ENCODE measurements at regions not wholly inside any gene's neighbourhood (a gene's known extent, or its start where the extent isn't known, plus 50 kb on each side); places are given as distances from the start of the nearest gene placed in this dataset.
A peak's percentile ranks its signal among the peaks of the same experiment; 100 is the strongest.

DNA sequence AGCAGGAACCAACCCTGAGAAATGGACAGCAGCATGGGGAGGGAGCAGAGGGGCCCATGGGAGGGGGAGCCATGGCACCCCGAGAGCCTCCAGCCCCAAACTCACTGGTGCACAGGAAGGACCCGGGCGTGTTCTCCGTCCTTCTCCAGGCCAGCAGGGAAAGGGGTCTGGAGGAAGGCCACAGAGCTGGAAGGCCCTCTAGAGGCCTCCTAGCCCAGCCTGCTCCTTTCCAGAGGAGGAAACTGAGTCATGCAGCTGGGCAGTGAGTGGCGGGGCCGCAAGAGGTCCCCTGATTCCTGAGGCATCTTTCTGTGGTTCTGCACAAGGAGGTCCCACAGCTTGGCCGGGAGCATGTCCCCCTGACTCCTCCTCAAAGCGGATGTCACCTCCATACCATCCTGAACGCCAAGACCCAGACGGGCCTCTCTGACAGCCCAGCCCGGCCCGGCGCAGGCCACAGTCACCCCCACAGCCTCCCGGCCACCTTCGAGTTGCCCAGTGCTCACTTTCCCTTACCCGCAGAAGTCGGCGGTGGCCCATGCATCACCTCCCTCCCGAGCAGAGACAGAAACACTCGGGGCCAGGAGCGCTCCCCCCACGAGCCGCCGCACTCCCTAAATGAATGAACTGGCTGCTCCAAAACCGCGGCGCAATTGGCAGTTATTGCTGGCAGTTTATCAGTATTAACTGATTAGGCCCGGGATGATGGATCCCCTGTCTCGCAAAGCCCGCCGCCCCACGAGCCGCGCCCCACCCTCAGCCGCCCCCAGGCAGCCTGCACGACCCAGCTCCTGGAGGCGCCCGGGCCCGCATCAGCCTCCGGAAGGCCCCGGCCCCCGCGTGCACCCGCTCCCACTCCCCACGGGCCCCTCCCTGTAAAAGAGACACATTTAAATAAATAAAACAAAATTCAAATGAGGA lies 272.5 kb downstream of the BUD13 start:
- no peak for DNase-seq
- H2BK120ac ChIP-seq (ENCODE audit: insufficient read depth, low read length, poor library complexity), result no peak overlapping the region
- WGBS (ENCODE audit: extremely low coverage, insufficient coverage, insufficient read length), result no CpG with 5 or more reads among the region's 45 CpGs

GRCh38 chr11:116499396-116500003 lies 273.3 kb downstream of the BUD13 start:
- no peak overlapping the region for H3K9ac ChIP-seq (ENCODE audit: low read length)
- no peak overlapping the region for H4K91ac ChIP-seq (ENCODE audit: low read depth, low read length)

More for the DNA sequence above, 272.5 kb downstream of the BUD13 start:
- no peak overlapping the region for H4K8ac ChIP-seq (ENCODE audit: low read depth, low read length)
- H3K18ac ChIP-seq (ENCODE audit: low read length), result no peak overlapping the region
- H3K79me2 ChIP-seq (ENCODE audit: control insufficient read depth, insufficient read depth, low read length, poor library complexity), result no peaks in the 10 kb centered on the region
- no peak overlapping the region for H3K4me2 ChIP-seq (ENCODE audit: low read length)
- H3K4ac ChIP-seq (ENCODE audit: low read depth, low read length), result no peak overlapping the region
- no peak overlapping the region for H2BK5ac ChIP-seq (ENCODE audit: low read depth, low read length, poor library complexity)
- H2AFZ ChIP-seq (ENCODE audit: insufficient read depth, low read length, poor library complexity), result no peak overlapping the region
- no peak overlapping the region for H4K12ac ChIP-seq (ENCODE audit: low read depth, low read length)
- H3K27me3 ChIP-seq (ENCODE audit: insufficient read depth, low read length), result peaks cover 16% of the 10 kb centered on the region
- peaks cover 5% of the 10 kb centered on the region in 2 experiments for H3K4me1 ChIP-seq (ENCODE audit: control insufficient read depth in 1 of 2, insufficient read depth in 2 of 2, low read length in 2 of 2)
- H3K27ac ChIP-seq (ENCODE audit: low read depth, low read length), result no peak overlapping the region
- no peak overlapping the region for H3K14ac ChIP-seq (ENCODE audit: low read length)
- H3K23ac ChIP-seq (ENCODE audit: low read length), result no peak overlapping the region
- no peak overlapping the region for H2AK5ac ChIP-seq (ENCODE audit: low read length)
- peaks cover 2% of the 10 kb centered on the region for H3K9me3 ChIP-seq (ENCODE audit: insufficient read depth, low read depth, low read length)
- no peak overlapping the region for H4K91ac ChIP-seq (ENCODE audit: low read depth, low read length)
- no peak overlapping the region for H3K9ac ChIP-seq (ENCODE audit: low read length)
- no peak overlapping the region for H2BK12ac ChIP-seq (ENCODE audit: low read length)
- H3K79me1 ChIP-seq (ENCODE audit: low read length), result no peaks in the 10 kb centered on the region
- no peaks in the 10 kb centered on the region for H3K36me3 ChIP-seq (ENCODE audit: control insufficient read depth in 1 of 2, insufficient read depth in 2 of 2, low read length in 2 of 2)
- peak overlapping the region; percentile 34 for H3K4me3 ChIP-seq (ENCODE audit: low read depth, low read length)

DNA sequence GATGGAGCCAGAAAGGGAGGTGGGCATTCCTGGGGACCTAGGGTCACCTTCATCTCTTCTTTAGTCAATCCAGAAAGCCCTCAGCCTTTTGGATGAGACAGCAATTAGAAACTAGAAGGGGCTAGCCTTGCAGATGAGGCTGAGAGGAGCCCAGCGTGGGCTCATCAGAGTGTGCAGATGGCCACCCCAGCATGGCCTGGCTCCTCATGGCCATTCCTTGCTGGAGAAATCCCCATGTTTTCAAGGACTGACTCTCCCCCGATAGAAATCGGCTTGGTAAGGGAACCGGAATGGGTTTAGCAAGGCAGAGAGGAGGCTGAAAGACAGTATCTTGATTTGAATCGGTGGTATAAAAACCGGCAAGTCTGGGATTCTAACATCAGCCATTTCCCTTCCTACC lies 274.6 kb downstream of the BUD13 start:
- H4K91ac ChIP-seq (ENCODE audit: low read depth, low read length), result no peak overlapping the region
- H3K9me3 ChIP-seq (ENCODE audit: insufficient read depth, low read depth, low read length), result peaks cover 2% of the 10 kb centered on the region
- no peak overlapping the region for H4K8ac ChIP-seq (ENCODE audit: low read depth, low read length)
- H3K9ac ChIP-seq (ENCODE audit: low read length), result no peak overlapping the region
- H3K18ac ChIP-seq (ENCODE audit: low read length), result no peak overlapping the region
- H3K27me3 ChIP-seq (ENCODE audit: insufficient read depth, low read length), result peaks cover 16% of the 10 kb centered on the region
- H3K4me2 ChIP-seq (ENCODE audit: low read length), result no peak overlapping the region
- no peak overlapping the region for H2BK5ac ChIP-seq (ENCODE audit: low read depth, low read length, poor library complexity)
- H3K14ac ChIP-seq (ENCODE audit: low read length), result no peak overlapping the region
- H3K79me1 ChIP-seq (ENCODE audit: low read length), result no peaks in the 10 kb centered on the region
- no CpG with 5 or more reads among the region's 6 CpGs for WGBS (ENCODE audit: extremely low coverage, insufficient coverage, insufficient read length)
- peaks cover 5% of the 10 kb centered on the region in 2 experiments for H3K4me1 ChIP-seq (ENCODE audit: control insufficient read depth in 1 of 2, insufficient read depth in 2 of 2, low read length in 2 of 2)
- no peak overlapping the region for H2AK5ac ChIP-seq (ENCODE audit: low read length)
- H3K23ac ChIP-seq (ENCODE audit: low read length), result no peak overlapping the region
- H3K4me3 ChIP-seq (ENCODE audit: low read depth, low read length), result no peak overlapping the region
- H3K36me3 ChIP-seq (ENCODE audit: control insufficient read depth in 1 of 2, insufficient read depth in 2 of 2, low read length in 2 of 2), result no peaks in the 10 kb centered on the region
- no peak overlapping the region for H2BK120ac ChIP-seq (ENCODE audit: insufficient read depth, low read length, poor library complexity)
- H2AFZ ChIP-seq (ENCODE audit: insufficient read depth, low read length, poor library complexity), result no peak overlapping the region
- H3K27ac ChIP-seq (ENCODE audit: low read depth, low read length), result no peak overlapping the region
- no peaks in the 10 kb centered on the region for H3K79me2 ChIP-seq (ENCODE audit: control insufficient read depth, insufficient read depth, low read length, poor library complexity)
- DNase-seq, result no peak
- no peak overlapping the region for H2BK12ac ChIP-seq (ENCODE audit: low read length)
- no peak overlapping the region for H3K4ac ChIP-seq (ENCODE audit: low read depth, low read length)
- no peak overlapping the region for H4K12ac ChIP-seq (ENCODE audit: low read depth, low read length)

More at GRCh38 chr11:116499396-116500003, 273.3 kb downstream of the BUD13 start:
- peaks cover 16% of the 10 kb centered on the region for H3K27me3 ChIP-seq (ENCODE audit: insufficient read depth, low read length)
- H4K12ac ChIP-seq (ENCODE audit: low read depth, low read length), result no peak overlapping the region
- H3K14ac ChIP-seq (ENCODE audit: low read length), result no peak overlapping the region
- H3K4me1 ChIP-seq (ENCODE audit: control insufficient read depth in 1 of 2, insufficient read depth in 2 of 2, low read length in 2 of 2), result peaks cover 5% of the 10 kb centered on the region in 2 experiments
- no peak overlapping the region for H2AFZ ChIP-seq (ENCODE audit: insufficient read depth, low read length, poor library complexity)
- no peak overlapping the region for H3K4me3 ChIP-seq (ENCODE audit: low read depth, low read length)
- no peak overlapping the region for H3K23ac ChIP-seq (ENCODE audit: low read length)
- peaks cover 2% of the 10 kb centered on the region for H3K9me3 ChIP-seq (ENCODE audit: insufficient read depth, low read depth, low read length)
- H2BK120ac ChIP-seq (ENCODE audit: insufficient read depth, low read length, poor library complexity), result no peak overlapping the region
- H2BK5ac ChIP-seq (ENCODE audit: low read depth, low read length, poor library complexity), result no peak overlapping the region
- H3K79me2 ChIP-seq (ENCODE audit: control insufficient read depth, insufficient read depth, low read length, poor library complexity), result no peaks in the 10 kb centered on the region
- WGBS (ENCODE audit: extremely low coverage, insufficient coverage, insufficient read length), result no CpG with 5 or more reads among the region's 17 CpGs
- H4K8ac ChIP-seq (ENCODE audit: low read depth, low read length), result no peak overlapping the region
- peak; percentile 66 to 83 for DNase-seq
- no peak overlapping the region for H3K4ac ChIP-seq (ENCODE audit: low read depth, low read length)
- H2AK5ac ChIP-seq (ENCODE audit: low read length), result no peak overlapping the region
- no peaks in the 10 kb centered on the region for H3K36me3 ChIP-seq (ENCODE audit: control insufficient read depth in 1 of 2, insufficient read depth in 2 of 2, low read length in 2 of 2)
- no peak overlapping the region for H2BK12ac ChIP-seq (ENCODE audit: low read length)
- H3K79me1 ChIP-seq (ENCODE audit: low read length), result no peaks in the 10 kb centered on the region
- H3K27ac ChIP-seq (ENCODE audit: low read depth, low read length), result no peak overlapping the region
- H3K4me2 ChIP-seq (ENCODE audit: low read length), result no peak overlapping the region
- no peak overlapping the region for H3K18ac ChIP-seq (ENCODE audit: low read length)

DNA sequence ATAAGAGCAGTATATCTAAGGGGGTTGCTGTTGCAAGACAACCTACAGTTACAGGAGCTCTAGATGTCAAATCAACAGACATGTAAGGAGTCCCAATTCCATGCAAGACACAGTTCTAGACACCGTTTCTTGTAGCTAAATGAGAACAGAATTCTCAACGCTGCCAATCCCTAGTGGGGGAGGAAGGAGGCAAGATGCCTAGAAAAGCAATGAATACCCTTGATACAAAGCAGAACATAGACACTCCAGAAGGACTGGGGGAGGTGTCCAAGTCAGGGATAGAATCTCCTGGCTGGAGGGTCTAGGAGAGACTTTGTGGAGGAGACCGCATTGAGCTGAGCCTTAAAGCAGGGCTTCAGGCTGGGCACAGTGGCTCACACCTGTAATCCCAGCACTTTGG lies 280.2 kb downstream of the BUD13 start:
- no peak overlapping the region for H2AFZ ChIP-seq (ENCODE audit: insufficient read depth, low read length, poor library complexity)
- H2BK12ac ChIP-seq (ENCODE audit: low read length), result no peak overlapping the region
- no peak overlapping the region for H4K12ac ChIP-seq (ENCODE audit: low read depth, low read length)
- H3K4ac ChIP-seq (ENCODE audit: low read depth, low read length), result no peak overlapping the region
- no peaks in the 10 kb centered on the region for H3K79me2 ChIP-seq (ENCODE audit: control insufficient read depth, insufficient read depth, low read length, poor library complexity)
- peaks cover 2% of the 10 kb centered on the region for H3K9me3 ChIP-seq (ENCODE audit: insufficient read depth, low read depth, low read length)
- H3K4me2 ChIP-seq (ENCODE audit: low read length), result no peak overlapping the region
- H3K9ac ChIP-seq (ENCODE audit: low read length), result no peak overlapping the region
- no peak overlapping the region for H2BK120ac ChIP-seq (ENCODE audit: insufficient read depth, low read length, poor library complexity)
- H3K27ac ChIP-seq (ENCODE audit: low read depth, low read length), result no peak overlapping the region
- WGBS (ENCODE audit: extremely low coverage, insufficient coverage, insufficient read length), result no CpG with 5 or more reads among the region's 3 CpGs
- H3K23ac ChIP-seq (ENCODE audit: low read length), result no peak overlapping the region
- H2AK5ac ChIP-seq (ENCODE audit: low read length), result no peak overlapping the region
- no peak overlapping the region for H3K14ac ChIP-seq (ENCODE audit: low read length)
- H2BK5ac ChIP-seq (ENCODE audit: low read depth, low read length, poor library complexity), result no peak overlapping the region
- no peaks in the 10 kb centered on the region for H3K4me1 ChIP-seq (ENCODE audit: control insufficient read depth in 1 of 2, insufficient read depth in 2 of 2, low read length in 2 of 2)
- H3K18ac ChIP-seq (ENCODE audit: low read length), result no peak overlapping the region
- no peak overlapping the region for H3K4me3 ChIP-seq (ENCODE audit: low read depth, low read length)
- no peak overlapping the region for H4K8ac ChIP-seq (ENCODE audit: low read depth, low read length)
- no peak overlapping the region for H4K91ac ChIP-seq (ENCODE audit: low read depth, low read length)
- no peaks in the 10 kb centered on the region for H3K79me1 ChIP-seq (ENCODE audit: low read length)
- no peaks in the 10 kb centered on the region for H3K36me3 ChIP-seq (ENCODE audit: control insufficient read depth in 1 of 2, insufficient read depth in 2 of 2, low read length in 2 of 2)
- H3K27me3 ChIP-seq (ENCODE audit: insufficient read depth, low read length), result no peaks in the 10 kb centered on the region
- DNase-seq, result no peak

Data from trophoblast cell (in vitro differentiated cells and primary cell).